HepG2 (cell line): ENCODE measurements at regions not wholly inside any gene's neighbourhood (a gene's known extent, or its start where the extent isn't known, plus 50 kb on each side); places are given as distances from the start of the nearest gene placed in this dataset.

Source experiments
- ATAC-seq: fragments of 200-7000 bp; cut with Tn5 transposase; 3 replicates; pipeline ENCODE4 v1.9.1; 2020; ENCODE audit warnings: mild to moderate bottlenecking, moderate library complexity
- BruUV-seq: library from RNA; stranded (reverse); fragments of 400-500 nt; replicated peaks from 2 replicates; lab custom pipeline; 2021; lab: Mats Ljungman, UMichigan
- CTCF ChIA-PET: fragments of 300-600 bp; formaldehyde crosslinking; extraction: SDS; loops from one replicate; lab custom pipeline; 2021; ENCODE audit warnings: low total read pairs, inconsistent platforms, low intra/inter-chr PET ratio; lab: Yijun Ruan, JAX
- POLR2A ChIA-PET: fragments of 350-600 bp; sonication (Branson Sonifier 250); formaldehyde crosslinking; loops from one replicate; lab custom pipeline; 2020; ENCODE audit warnings: antibody characterized with exemption, inconsistent platforms; lab: Yijun Ruan, JAX
- DNase-seq: peaks from one replicate; pipeline ENCODE4 v3.0.0-alpha.2; 2015; ENCODE audit warnings: low spot score
- FAIRE-seq: peaks from 3 replicates; lab custom pipeline; 2011; peaks lifted over from hg19 to GRCh38; lab: Jason Lieb, UNC
- H2AFZ ChIP-seq: one replicate; pipeline ENCODE4 v1.6.1; 2011; ENCODE audit warnings: low read length, inconsistent platforms
- H3K27ac ChIP-seq: fragments of 300-600 bp; 3 replicates; pipeline ENCODE4 v1.8.0; 2011; ENCODE audit warnings: mixed run types, mild to moderate bottlenecking, mixed read lengths, low read length, inconsistent platforms; ENCODE audit not compliant: insufficient read depth; ENCODE audit errors: extremely low read length
- H3K27me3 ChIP-seq, 2 experiments: fragments of 200-600 bp in 1 of 2; 2 replicates in 1 of 2; 3 replicates in 1 of 2; pipeline versions ENCODE4 v1.6.0 to v1.8.0; 2011; ENCODE audit warnings: low read length in 2 of 2, mild to moderate bottlenecking in 2 of 2, moderate library complexity in 2 of 2, inconsistent platforms in 1 of 2; ENCODE audit not compliant: insufficient read depth in 2 of 2, control insufficient read depth in 1 of 2
- H3K36me3 ChIP-seq, 2 experiments: fragments of 200-600 bp in 1 of 2; replicated peaks in 1 of 2; 2 replicates in 1 of 2; 3 replicates in 1 of 2; pipeline versions ENCODE4 v1.5.1 to v1.8.0; 2011; ENCODE audit warnings: low read length in 2 of 2, inconsistent platforms in 1 of 2; ENCODE audit not compliant: insufficient read depth in 2 of 2, control insufficient read depth in 1 of 2
- H3K4me1 ChIP-seq: 2 replicates; pipeline ENCODE4 v1.5.1; 2012; ENCODE audit warnings: low read length, inconsistent platforms; ENCODE audit not compliant: insufficient read depth
- H3K4me2 ChIP-seq: 2 replicates; pipeline ENCODE4 v1.6.0; 2011; ENCODE audit warnings: low read depth, low read length, inconsistent platforms
- H3K4me3 ChIP-seq, 3 experiments: fragments of 200-600 bp in 1 of 3; sonication (generic), shearing (Covaris generic) in 1 of 3; replicated peaks in 1 of 3; 2 replicates each; pipeline ENCODE4 v1.5.1; 2011 to 2016; ENCODE audit warnings: low read length in 3 of 3, inconsistent platforms in 2 of 3, low read depth in 2 of 3, mild to moderate bottlenecking in 2 of 3, control low read depth in 1 of 3, mixed read lengths in 1 of 3; ENCODE audit not compliant: insufficient read depth in 1 of 3
- H3K79me2 ChIP-seq: one replicate; pipeline ENCODE4 v1.6.1; 2011; ENCODE audit warnings: low read length, inconsistent platforms; ENCODE audit not compliant: insufficient read depth
- H3K9ac ChIP-seq: 2 replicates; pipeline ENCODE4 v1.6.0; 2011; ENCODE audit warnings: mild to moderate bottlenecking, low read depth, low read length, inconsistent platforms; ENCODE audit not compliant: insufficient read depth
- H3K9me3 ChIP-seq: 2 replicates; pipeline ENCODE4 v1.5.1; 2012; ENCODE audit warnings: mild to moderate bottlenecking, low read length
- H4K20me1 ChIP-seq: 2 replicates; pipeline ENCODE4 v1.6.0; 2011; ENCODE audit warnings: inconsistent platforms, mild to moderate bottlenecking, low read length, moderate library complexity; ENCODE audit not compliant: insufficient read depth
- ATF3 ChIP-seq: sonication (generic); formaldehyde crosslinking; IDR thresholded peaks from 2 replicates; pipeline ENCODE4 v1.4.0; 2020; ENCODE audit warnings: missing genetic modification reagents
- ATF6 ChIP-seq: sonication (generic); formaldehyde crosslinking; conservative IDR thresholded peaks from 2 replicates; pipeline ENCODE4 v1.4.0; 2020; ENCODE audit warnings: missing genetic modification reagents
- CENPT ChIP-seq: sonication (generic); formaldehyde crosslinking; IDR thresholded peaks from 2 replicates; pipeline ENCODE4 v1.8.0; 2022; ENCODE audit warnings: low read depth, mild to moderate bottlenecking, moderate library complexity, missing genetic modification reagents
- EP300 ChIP-seq, 3 experiments: sonication (generic) in 1 of 3; formaldehyde crosslinking in 1 of 3; IDR thresholded peaks; 2 replicates each; pipeline versions ENCODE4 v1.5.1 to v1.6.1; 2011 to 2020; ENCODE audit warnings: low read depth in 2 of 3, low read length in 2 of 3, borderline replicate concordance in 1 of 3, improper control_type of control experiment in 1 of 3, mild to moderate bottlenecking in 1 of 3, missing genetic modification reagents in 1 of 3, moderate library complexity in 1 of 3
- HNF1A ChIP-seq, 2 experiments: sonication (generic) in 1 of 2; formaldehyde crosslinking in 1 of 2; IDR thresholded peaks; 2 replicates each; pipeline versions ENCODE4 v1.4.0 to v1.6.1; 2016 to 2020; ENCODE audit warnings: borderline replicate concordance in 1 of 2, low read depth in 1 of 2, mild to moderate bottlenecking in 1 of 2, missing genetic modification reagents in 1 of 2
- ISX ChIP-seq: sonication (generic); formaldehyde crosslinking; conservative IDR thresholded peaks from 2 replicates; pipeline ENCODE4 v1.5.0; 2020; ENCODE audit warnings: missing genetic modification reagents
- JUNB ChIP-seq: sonication (generic); formaldehyde crosslinking; IDR thresholded peaks from 2 replicates; pipeline ENCODE4 v1.8.0; 2022; ENCODE audit warnings: missing genetic modification reagents, mild to moderate bottlenecking, borderline replicate concordance
- MEIS2 ChIP-seq: sonication (generic); formaldehyde crosslinking; IDR thresholded peaks from 2 replicates; pipeline ENCODE4 v1.9.0; 2021; ENCODE audit warnings: mild to moderate bottlenecking, missing genetic modification reagents
- SAFB2 ChIP-seq: sonication (generic); formaldehyde crosslinking; IDR thresholded peaks from 2 replicates; pipeline ENCODE4 v1.5.1; 2020; ENCODE audit warnings: missing genetic modification reagents, low read depth, mild to moderate bottlenecking, borderline replicate concordance
- SETDB1 ChIP-seq: sonication (generic); formaldehyde crosslinking; IDR thresholded peaks from 2 replicates; pipeline ENCODE4 v1.5.1; 2020; ENCODE audit warnings: missing genetic modification reagents, mild to moderate bottlenecking, borderline replicate concordance
- SRSF1 ChIP-seq: fragments of 200-400 bp; formaldehyde crosslinking; optimal IDR thresholded peaks from 2 replicates; pipeline ENCODE3; 2017; ENCODE audit warnings: mild to moderate bottlenecking, low read depth, low read length, moderate library complexity
- ZBTB7A ChIP-seq: sonication (generic); formaldehyde crosslinking; IDR thresholded peaks from 2 replicates; pipeline ENCODE4 v1.8.0; 2022; ENCODE audit warnings: mild to moderate bottlenecking, missing genetic modification reagents
- ZBTB7B ChIP-seq: sonication (generic); formaldehyde crosslinking; IDR thresholded peaks from 2 replicates; pipeline ENCODE4 v1.4.0; 2020; ENCODE audit warnings: missing genetic modification reagents
- ZNF510 ChIP-seq: sonication (generic); formaldehyde crosslinking; IDR thresholded peaks from 2 replicates; pipeline ENCODE4 v1.4.0; 2020; ENCODE audit warnings: low read depth, mild to moderate bottlenecking, missing genetic modification reagents
- ZNF564 ChIP-seq: sonication (generic); formaldehyde crosslinking; IDR thresholded peaks from 2 replicates; pipeline ENCODE4 v1.8.1; 2023; ENCODE audit warnings: mild to moderate bottlenecking, missing genetic modification reagents
- WGBS: methylation state at CpG from one replicate; pipeline ENCODE4 v1.1.6; 2017; ENCODE audit warnings: low lambda C conversion rate; 5-methylcytosine and 5-hydroxymethylcytosine counted together
- in situ Hi-C: cut with HindIII; loops from 2 replicates; pipeline ENCODE4 v1.10.0; 2017; ENCODE audit warnings: low pct_unique_long_range_greater_than_20kb; ENCODE audit not compliant: extremely low pct_ligation_motif_present
- intact Hi-C: fragments of 100-400 bp; cut with micrococcal nuclease; formaldehyde crosslinking; loops from one replicate; pipeline ENCODE4 v1.10.0; 2022; ENCODE audit not compliant: unreplicated experiment

- no TSS peak for BruUV-seq
- CTCF ChIA-PET = no interaction called here
- intact Hi-C loops = no loop called here
These were observed 561.1 kb downstream of the MN1 start for GRCh38 chr22:27240298-27241075.

More at GRCh38 chr22:27240298-27241075, 561.1 kb downstream of the MN1 start:
- DNase-seq (no peak), ATAC-seq (no peak), FAIRE-seq (no peak)
- Histone ChIP-seq H3K36me3 (no peaks in the 10 kb centered on the region), H3K27ac (no peak overlapping the region), H3K79me2 (no peaks in the 10 kb centered on the region), H3K4me2 (no peak overlapping the region), H3K4me3 (no peak overlapping the region), H3K9me3 (peaks cover 8% of the 10 kb centered on the region; the same call in 1 of the 2 replicates), H3K9ac (no peak overlapping the region), H3K4me1 (no peaks in the 10 kb centered on the region), H2AFZ (no peak overlapping the region), H4K20me1 (no peaks in the 10 kb centered on the region), H3K27me3 (peaks cover 0 to 4% of the 10 kb centered on the region in 2 experiments; a peak in 1 of 5 replicates)
- in situ Hi-C loops = no loop called here
- 42% methylated on average over 5 of the region's 5 CpGs for WGBS
- TF ChIP-seq SAFB2 (CRISPR knock-in tag) (no peak), SETDB1 (no peak), ZNF510 (CRISPR knock-in tag) (no peak), ZNF564 (no peak), SRSF1 (no peak), CENPT (CRISPR knock-in tag) (no peak), MEIS2 (CRISPR knock-in tag) (no peak), ATF3 (CRISPR knock-in tag) (no peak), ZBTB7A (CRISPR knock-in tag) (no peak), ZBTB7B (CRISPR knock-in tag) (no peak), JUNB (no peak), EP300 (IDR thresholded peaks at IDR 0.05; ENCODE audit: low read depth in 2 of 2, low read length in 2 of 2) (no peak), EP300 (CRISPR knock-in tag; IDR thresholded peaks at IDR 0.05; ENCODE audit: borderline replicate concordance) (no peak), HNF1A (IDR thresholded peaks at IDR 0.05; ENCODE audit: low read depth) (no peak), HNF1A (CRISPR knock-in tag; IDR thresholded peaks at IDR 0.05; ENCODE audit: borderline replicate concordance) (no peak), ATF6 (CRISPR knock-in tag) (no peak), ISX (no peak)
- POLR2A ChIA-PET = no interaction called here
